ENCODE measurements at regions not wholly inside any gene's neighbourhood (a gene's known extent, or its start where the extent isn't known, plus 50 kb on each side); places are given as distances from the start of the nearest gene placed in this dataset.

GRCh38 chr5:158559066-158559465 is 540.6 kb downstream of the EBF1 start:
- no peak for FAIRE-seq
- DNase-seq (ENCODE audit: low spot score): no peak

GRCh38 chr5:158553962-158554336 is 545.8 kb downstream of the EBF1 start:
- DNase-seq (ENCODE audit: low spot score): no peak
- no peak for FAIRE-seq

GRCh38 chr5:158553195-158553961 is 546.3 kb downstream of the EBF1 start:
- DNase-seq (ENCODE audit: low spot score) (no peak), FAIRE-seq (no peak)

- DNase-seq (ENCODE audit: low spot score): no peak
- FAIRE-seq: no peak
Observed at GRCh38 chr5:158552241-158552640, 547.5 kb downstream of the EBF1 start.

- DNase-seq (ENCODE audit: low spot score) (no peak), FAIRE-seq (no peak)
Observed at GRCh38 chr5:158549311-158549710, 550.4 kb downstream of the EBF1 start.

GRCh38 chr5:158546748-158547147 is 553.0 kb downstream of the EBF1 start:
- FAIRE-seq (no peak), DNase-seq (ENCODE audit: low spot score) (no peak)

GRCh38 chr5:158545949-158546530 is 553.7 kb downstream of the EBF1 start:
- no peak for DNase-seq (ENCODE audit: low spot score)

GRCh38 chr5:158544388-158545339 is 555.1 kb downstream of the EBF1 start:
- FAIRE-seq (no peak), DNase-seq (ENCODE audit: low spot score) (no peak)

More at GRCh38 chr5:158545949-158546530, 553.7 kb downstream of the EBF1 start:
- no peak for FAIRE-seq

- no peak for DNase-seq (ENCODE audit: low spot score)
- no peak for FAIRE-seq
Observed at GRCh38 chr5:158543539-158544387, 556.0 kb downstream of the EBF1 start.

- no peak for FAIRE-seq
- no peak for DNase-seq (ENCODE audit: low spot score)
Observed at GRCh38 chr5:158541536-158542297, 558.0 kb downstream of the EBF1 start.

- DNase-seq (ENCODE audit: low spot score): no peak
- FAIRE-seq: no peak
Observed at GRCh38 chr5:158538506-158539074, 561.1 kb downstream of the EBF1 start.

GRCh38 chr5:158537366-158537765 is 562.4 kb downstream of the EBF1 start:
- no peak for DNase-seq (ENCODE audit: low spot score)
- no peak for FAIRE-seq

GRCh38 chr5:158534203-158534602 is 565.5 kb downstream of the EBF1 start:
- FAIRE-seq (no peak), DNase-seq (ENCODE audit: low spot score) (no peak)

- DNase-seq (ENCODE audit: low spot score): no peak
- FAIRE-seq: no peak
Observed at GRCh38 chr5:158532739-158533138, 567.0 kb downstream of the EBF1 start.

- FAIRE-seq: no peak
- DNase-seq (ENCODE audit: low spot score): no peak
Observed at GRCh38 chr5:158531860-158532259, 567.9 kb downstream of the EBF1 start.

GRCh38 chr5:158530115-158530514 is 569.6 kb downstream of the EBF1 start:
- FAIRE-seq (no peak), DNase-seq (ENCODE audit: low spot score) (no peak)

GRCh38 chr5:158529454-158529853 is 570.3 kb downstream of the EBF1 start:
- no peak for FAIRE-seq

GRCh38 chr5:158525663-158526062 is 574.1 kb downstream of the EBF1 start:
- DNase-seq (ENCODE audit: low spot score) (no peak), FAIRE-seq (no peak)

More at GRCh38 chr5:158529454-158529853, 570.3 kb downstream of the EBF1 start:
- DNase-seq (ENCODE audit: low spot score): no peak

GRCh38 chr5:158524070-158524469 is 575.6 kb downstream of the EBF1 start:
- DNase-seq (ENCODE audit: low spot score) (no peak), FAIRE-seq (no peak)

GRCh38 chr5:158522776-158523175 is 576.9 kb downstream of the EBF1 start:
- no peak for FAIRE-seq

More at GRCh38 chr5:158522776-158523175, 576.9 kb downstream of the EBF1 start:
- DNase-seq (ENCODE audit: low spot score): no peak

All from RCC 7860 (cell line).